NCI-H1092 treated with DMSO at 0.1 percent for 48 hours (cell line): ENCODE measurements at regions not wholly inside any gene's neighbourhood (a gene's known extent, or its start where the extent isn't known, plus 50 kb on each side); places are given as distances from the start of the nearest gene placed in this dataset.
"Not testable (repeated sequence)": the region's sequence is repeated elsewhere in the genome, so short reads cannot be mapped to it uniquely, and the experiment has no call there.

Source experiments
- DNase-seq: peaks from one replicate; lab custom pipeline; 2025; lab: John Stamatoyannopoulos, UW

- DNase-seq: no peak
These were observed 99.9 kb upstream of the SLC24A4 start for GRCh38 chr14:92223025-92223424.

DNA sequence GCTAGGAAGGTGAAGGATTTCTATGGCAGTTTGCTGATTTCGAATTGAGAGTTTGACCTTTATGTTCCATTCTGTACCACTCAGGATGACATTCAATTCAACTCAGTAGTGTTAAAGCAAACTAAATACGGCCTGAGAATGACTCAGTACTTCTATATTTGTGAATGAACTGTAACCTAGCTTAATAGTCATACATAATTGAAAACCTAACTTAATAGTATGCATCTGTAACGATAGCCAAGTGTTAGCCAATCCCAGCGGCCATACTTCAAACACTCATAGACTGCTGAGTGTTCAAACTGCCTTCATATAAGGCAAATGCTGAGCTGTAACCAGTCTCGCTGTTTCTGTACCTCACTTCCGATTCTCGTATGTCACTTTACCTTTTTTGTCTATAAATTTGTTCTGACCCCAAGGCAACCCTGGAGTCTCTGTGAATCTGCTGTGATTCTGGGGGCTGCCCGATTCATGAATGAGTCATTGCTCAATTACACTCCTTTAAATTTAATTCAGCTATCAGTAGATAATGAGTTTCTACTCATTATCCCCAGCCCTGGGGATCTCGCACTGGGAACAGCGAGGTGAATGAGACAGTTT is 98.5 kb upstream of the SLC24A4 start:
- DNase-seq: no peak

GRCh38 chr14:92225731-92226130 is 97.2 kb upstream of the SLC24A4 start:
- no peak for DNase-seq

DNA sequence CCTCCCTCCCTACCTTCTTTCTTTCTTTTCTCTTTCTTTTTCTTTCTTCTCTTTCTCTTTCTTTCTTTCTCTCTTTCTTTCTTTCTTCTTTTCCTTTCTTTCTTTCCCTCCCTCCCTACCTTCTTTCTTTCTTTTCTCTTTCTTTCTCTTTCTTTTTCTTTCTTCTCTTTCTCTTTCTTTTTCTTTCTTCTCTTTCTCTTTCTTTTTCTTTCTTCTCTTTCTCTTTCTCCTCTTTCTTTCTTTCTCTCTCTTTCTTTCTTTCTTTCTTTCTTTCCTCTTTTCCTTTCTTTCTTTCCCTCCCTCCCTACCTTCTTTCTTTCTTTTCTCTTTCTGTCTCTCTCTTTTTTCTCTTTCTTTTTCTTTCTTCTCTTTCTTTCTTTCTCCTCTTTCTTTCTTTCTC is 96.8 kb upstream of the SLC24A4 start:
- not testable (repeated sequence) for DNase-seq

DNA sequence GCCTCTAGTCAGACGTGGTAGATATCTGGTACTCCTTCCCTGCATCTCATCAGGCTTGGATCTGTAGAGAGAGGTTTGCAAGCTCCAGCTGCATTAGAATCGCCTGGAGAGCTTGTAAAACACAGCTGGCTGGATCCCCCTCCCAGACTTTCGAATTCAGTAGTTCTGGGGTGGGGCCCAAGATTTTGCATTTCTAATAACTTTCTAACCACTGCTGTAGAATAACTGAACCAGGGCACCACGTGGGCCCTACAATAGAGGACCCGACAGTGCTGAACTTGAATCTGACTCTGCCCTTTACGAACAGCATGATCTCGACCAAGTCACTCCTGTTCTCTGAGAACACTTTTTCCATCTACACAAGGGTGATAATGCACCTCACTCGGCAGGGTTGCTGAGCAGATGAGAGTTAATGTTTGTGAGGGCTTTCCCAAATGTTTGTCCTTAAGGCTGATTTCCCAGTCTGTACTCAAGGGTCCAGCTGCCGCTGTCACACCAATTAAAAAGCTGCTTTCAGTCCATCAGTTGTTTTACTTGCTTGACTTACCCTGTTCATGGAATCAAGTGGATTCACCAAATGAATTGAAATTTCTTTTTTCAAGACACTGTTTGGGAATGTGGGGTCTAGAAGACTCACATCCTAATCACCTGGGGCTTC is 86.6 kb upstream of the SLC24A4 start:
- no peak for DNase-seq

DNA sequence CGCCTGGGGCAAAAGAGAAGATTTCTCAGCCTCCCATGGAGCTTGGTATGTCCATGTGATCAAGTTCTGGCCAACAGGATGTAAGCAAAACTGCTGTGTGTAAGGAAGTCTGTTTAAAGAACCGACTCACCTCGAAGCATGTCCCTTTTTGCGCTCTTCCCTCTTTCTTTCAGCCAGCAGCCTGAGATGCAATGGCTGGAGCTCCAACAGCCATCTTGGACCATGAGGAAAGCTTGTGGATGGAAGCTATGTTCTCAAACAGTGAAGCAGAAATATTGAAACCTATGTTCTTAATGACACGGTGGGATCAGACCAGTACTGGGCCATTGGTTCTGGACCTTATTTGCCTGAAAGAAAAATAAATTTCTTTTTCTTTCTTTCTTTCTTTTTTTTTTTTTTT is 82.3 kb upstream of the SLC24A4 start:
- DNase-seq: no peak

DNA sequence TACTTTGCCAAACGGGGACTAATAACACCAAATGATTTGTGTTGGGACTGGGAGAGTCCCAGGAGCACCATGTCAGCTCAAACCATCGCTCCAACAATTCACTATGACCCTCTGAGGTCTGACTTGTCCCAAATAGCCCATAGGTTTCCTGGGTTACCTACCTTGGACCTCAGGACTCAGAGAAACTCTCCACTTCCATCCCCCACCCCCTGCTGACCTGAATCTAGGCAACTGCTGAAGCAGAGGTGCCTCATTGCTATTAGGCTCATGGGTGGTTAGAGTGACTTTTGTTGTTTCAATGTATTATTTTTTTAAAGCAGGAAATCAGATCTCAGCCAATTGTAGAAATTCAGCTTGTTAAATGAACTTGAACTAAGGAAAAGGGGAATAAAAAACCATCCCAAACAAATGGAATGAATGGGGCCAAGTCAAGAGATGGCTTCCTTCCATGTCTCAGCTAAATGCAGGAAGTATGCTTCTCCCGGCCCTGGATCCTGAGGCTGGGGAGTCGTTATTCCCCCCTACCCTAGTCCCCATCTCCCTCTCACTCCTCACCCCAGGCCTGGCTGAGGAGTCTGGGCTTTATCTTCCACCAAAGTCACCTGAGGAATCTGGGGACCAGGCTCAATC is 80.9 kb upstream of the SLC24A4 start:
- no peak for DNase-seq

- DNase-seq: no peak
These were observed 78.2 kb upstream of the SLC24A4 start for GRCh38 chr14:92244805-92245204.

DNA sequence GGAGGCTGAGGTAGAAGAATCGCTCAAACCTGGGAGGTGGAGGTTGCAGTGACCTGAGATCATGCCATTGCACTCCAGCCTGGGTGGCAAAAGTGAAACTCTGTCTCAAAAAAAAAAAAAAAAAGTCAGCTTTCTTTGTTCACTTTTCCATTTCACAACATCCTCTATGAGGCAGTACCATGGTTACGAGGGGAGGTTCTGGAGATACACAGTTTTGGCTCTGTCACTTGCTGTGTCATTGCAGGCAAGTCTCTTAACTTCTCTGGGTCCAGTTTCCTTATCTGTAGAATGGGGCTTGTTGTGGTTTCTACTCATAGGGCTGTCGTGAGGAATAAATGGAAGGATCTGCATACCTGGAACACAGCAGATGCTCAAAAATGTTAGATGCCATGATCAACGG is 75.6 kb upstream of the SLC24A4 start:
- DNase-seq: no peak

DNA sequence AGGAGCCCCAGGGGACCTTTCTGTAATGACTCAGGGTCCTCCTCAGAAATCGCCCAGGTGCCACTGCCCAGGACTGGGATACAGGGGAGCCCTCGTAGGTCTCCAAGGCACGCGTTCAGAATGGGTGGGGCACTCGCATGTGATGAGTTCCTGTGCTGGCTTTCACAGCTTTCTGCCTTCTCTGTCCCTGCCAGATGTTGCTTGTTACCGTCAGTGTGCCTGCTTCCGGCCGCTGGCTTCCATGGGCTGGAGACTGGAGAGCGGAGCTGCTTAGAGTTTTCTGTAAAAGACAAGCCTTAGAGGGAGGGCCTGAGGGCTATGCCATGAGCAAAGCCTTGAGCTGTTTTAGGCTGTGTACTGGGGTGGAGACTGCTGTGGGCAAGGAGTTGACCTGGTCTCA is 75.0 kb upstream of the SLC24A4 start:
- no peak for DNase-seq

DNA sequence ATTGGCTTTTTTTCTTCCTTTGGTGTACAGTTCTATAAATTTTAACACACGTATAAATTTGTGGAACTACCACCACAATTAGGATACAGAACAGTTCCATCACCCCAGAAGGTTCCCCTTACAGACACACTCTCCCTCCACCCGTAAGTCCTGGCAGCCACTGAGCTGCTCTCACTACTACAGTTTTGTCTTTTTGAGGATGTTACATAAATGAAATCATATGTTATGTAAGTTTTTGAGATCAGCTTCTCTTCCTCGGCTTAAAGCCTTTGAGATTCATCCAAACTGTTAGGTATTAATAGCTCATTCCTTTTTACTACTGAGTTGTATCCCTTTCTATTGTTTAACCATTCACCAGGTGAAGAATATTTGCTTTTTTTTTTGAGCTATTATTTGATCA is 74.3 kb upstream of the SLC24A4 start:
- DNase-seq: no peak

DNA sequence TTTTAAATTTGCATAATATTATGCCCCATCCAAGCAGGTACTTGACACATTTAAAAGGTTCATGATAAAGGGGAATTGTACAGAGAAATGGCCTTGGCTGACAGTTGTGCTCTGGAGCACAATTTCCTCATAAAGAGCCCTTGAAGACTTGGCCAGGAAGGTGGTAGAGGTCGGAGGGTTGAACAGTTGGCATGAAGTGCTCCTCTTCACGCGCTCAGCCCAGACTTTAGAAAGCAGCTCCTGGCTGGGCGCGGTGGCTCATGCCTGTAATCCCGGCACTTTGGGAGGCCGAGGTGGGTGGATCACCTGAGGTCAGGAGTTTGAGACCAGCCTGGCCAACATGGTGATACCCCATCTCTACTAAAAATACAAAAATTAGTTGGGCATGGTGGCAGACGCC is 72.6 kb upstream of the SLC24A4 start:
- DNase-seq: peak; percentile 37

DNA sequence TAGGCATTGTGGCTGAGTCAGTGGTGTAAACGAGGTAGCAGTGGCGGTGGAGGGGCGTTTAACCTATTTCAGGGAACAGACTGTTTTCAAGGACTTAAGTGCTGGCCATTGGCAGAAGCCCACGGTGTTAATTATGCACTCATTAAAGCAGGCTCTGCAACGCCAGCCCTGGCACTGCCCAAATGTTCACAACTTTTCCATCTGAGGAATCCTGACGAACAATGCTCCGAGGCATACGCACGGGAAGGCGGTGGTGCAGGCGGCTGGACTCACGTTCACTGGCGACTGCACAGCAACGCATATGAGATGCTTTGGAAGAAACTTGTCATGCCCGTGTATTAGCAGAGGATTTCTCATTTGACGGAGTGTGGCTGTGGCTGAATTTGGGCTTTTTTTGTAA is 70.6 kb upstream of the SLC24A4 start:
- DNase-seq: no peak

DNA sequence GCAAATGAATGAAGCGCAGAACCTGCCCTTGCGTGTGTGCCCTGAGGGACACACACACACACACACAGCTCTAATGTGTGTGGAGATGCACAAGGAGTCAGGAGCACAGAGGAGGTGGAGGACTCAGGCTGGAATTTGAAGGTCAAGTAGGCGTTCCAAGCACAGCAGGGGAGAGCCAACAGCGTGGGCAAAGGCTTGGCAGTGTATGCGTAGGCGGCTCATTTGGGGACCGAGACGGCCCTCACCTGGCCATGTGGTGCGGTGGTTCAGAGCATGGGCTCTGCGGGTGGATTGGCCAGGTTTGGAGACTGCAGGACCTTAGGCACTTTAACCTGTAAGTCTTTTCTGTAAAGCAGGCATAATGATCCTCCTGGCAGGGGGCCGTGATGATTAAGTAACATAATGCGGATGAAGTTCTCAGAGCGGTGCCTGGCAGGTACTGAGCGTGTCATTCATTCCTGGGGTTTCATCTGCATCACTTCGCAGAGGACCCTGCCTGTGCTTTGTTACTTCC is 69.5 kb upstream of the SLC24A4 start:
- peak; percentile 8 for DNase-seq

- DNase-seq: no peak
These were observed 68.2 kb upstream of the SLC24A4 start for GRCh38 chr14:92254786-92255185.

DNA sequence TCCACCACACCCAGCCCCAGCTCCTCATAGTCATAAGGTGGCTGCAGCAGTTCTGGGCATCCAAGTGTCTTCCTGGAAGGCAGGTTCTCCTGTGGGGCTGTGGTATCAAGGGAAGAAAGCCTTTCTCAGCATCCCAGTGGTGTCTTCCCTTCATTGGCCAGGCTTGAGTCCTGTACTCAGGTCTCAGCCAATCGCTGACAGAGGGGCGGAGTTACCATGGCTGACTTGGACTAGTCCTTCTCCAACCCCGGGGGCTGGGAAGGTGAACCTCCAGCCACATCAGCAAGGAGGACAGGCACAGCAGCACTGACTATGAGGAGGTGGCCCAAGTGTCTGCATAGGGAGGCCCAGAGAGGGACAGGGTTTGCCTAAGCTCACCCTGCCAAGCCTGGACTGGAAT is 64.0 kb upstream of the SLC24A4 start:
- no peak for DNase-seq

DNA sequence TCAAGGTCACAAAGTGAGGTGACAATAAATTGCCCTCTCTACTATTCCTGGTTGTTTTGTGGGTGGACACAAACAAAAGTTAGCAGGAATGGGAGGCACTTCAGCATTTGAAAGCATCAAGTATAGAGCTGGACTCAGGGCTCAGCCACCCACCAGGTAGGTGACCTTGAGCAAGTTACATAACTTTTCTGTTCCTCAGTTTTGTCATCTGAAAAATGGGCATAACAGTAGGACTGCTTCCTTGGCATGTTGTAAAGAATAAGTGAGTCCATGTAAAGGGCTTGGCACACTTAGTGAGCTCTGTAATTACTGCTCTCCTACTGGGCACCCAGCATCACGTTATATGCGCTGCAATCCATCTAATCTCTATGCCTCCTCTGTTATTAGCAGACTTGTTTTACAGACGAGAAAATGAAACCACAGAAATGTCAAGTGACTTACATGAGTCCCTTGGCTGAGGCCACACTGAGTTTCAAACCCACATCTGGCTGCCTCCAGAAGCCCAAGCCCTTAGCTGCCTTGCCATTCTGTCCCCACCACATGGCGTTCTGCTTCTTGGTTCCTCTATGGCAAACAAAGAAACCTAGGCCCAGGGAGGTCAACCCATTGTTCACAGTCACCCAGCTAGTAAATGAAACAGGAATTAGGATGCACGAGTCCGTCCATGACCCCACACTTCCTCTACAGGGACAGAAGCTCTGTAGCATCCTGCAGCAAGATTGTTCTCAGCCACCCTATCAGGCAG is 63.2 kb upstream of the SLC24A4 start:
- DNase-seq: no peak

GRCh38 chr14:92263681-92264080 is 59.3 kb upstream of the SLC24A4 start:
- DNase-seq: no peak

DNA sequence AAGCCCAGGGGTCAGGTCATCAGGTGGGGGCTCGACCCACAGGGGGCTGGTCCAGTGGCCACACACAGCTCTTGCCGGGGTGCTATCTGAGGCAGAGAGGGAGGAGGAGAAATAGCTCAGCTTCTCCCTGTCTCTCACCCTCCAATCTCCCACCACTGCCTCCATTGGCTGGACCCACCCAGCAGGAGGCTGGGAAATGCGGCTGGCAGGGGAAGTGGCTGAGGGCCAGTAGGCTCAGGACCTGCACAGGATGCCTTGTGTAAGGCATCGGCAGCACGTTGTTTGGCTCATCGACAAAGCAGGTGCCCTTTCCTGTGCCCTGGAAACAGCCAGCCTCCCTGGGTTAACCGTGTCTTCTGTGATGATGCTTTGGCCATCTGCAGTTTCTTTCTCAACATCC is 58.8 kb upstream of the SLC24A4 start:
- no peak for DNase-seq

DNA sequence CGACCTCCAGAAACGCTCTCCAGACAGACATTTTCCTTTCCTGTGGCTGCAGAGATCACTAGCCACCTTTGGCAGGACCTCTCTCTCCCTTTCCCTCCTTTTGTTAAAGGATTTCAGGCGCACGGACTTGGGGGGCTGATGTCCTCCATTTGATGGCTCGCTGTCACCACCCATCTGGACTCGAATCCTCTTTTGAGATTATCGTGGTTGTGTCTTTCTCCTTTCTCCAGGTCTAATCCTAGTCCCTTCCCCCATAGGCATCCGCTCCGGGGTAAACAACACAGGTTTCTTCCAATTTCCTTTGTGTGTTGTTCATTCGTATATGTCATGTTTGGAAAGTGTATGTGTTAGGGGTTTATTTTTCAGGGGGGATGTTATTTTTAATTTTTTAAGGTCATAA is 56.7 kb upstream of the SLC24A4 start:
- no peak for DNase-seq
